ENCODE measurements at regions not wholly inside any gene's neighbourhood (a gene's known extent, or its start where the extent isn't known, plus 50 kb on each side); places are given as distances from the start of the nearest gene placed in this dataset.

- peak; percentile 91 for TF ChIP-seq SP7 (tag by site-specific recombination; IDR thresholded peaks at IDR 0.05)
- TF ChIP-seq ZNF169 (tag by site-specific recombination; IDR thresholded peaks at IDR 0.05) = no peak
- no peak for TF ChIP-seq ZFP69B (tag by site-specific recombination; IDR thresholded peaks at IDR 0.05)
- TF ChIP-seq, protein P1, sequence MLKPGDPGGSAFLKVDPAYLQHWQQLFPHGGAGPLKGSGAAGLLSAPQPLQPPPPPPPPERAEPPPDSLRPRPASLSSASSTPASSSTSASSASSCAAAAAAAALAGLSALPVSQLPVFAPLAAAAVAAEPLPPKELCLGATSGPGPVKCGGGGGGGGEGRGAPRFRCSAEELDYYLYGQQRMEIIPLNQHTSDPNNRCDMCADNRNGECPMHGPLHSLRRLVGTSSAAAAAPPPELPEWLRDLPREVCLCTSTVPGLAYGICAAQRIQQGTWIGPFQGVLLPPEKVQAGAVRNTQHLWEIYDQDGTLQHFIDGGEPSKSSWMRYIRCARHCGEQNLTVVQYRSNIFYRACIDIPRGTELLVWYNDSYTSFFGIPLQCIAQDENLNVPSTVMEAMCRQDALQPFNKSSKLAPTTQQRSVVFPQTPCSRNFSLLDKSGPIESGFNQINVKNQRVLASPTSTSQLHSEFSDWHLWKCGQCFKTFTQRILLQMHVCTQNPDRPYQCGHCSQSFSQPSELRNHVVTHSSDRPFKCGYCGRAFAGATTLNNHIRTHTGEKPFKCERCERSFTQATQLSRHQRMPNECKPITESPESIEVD (tag by site-specific recombination; IDR thresholded peaks at IDR 0.05) = peak; percentile 60
- no peak for TF ChIP-seq SALL2 (tag by site-specific recombination; IDR thresholded peaks at IDR 0.05; ENCODE audit: borderline replicate concordance)
- TF ChIP-seq IKZF3 (tag by site-specific recombination; IDR thresholded peaks at IDR 0.05) = no peak
- no peak for TF ChIP-seq HOXC10 (CRISPR knock-in tag; IDR thresholded peaks at IDR 0.05)
- Histone ChIP-seq H3K27ac (ENCODE audit: extremely low read depth, low read depth, low read length) (no peak overlapping the region), H3K36me3 (ENCODE audit: control insufficient read depth in 2 of 2, insufficient read depth in 1 of 2, low read length in 2 of 2) (no peaks in the 10 kb centered on the region), H3K4me3 (ENCODE audit: low read depth, low read length) (no peak overlapping the region), H3K9me3 (ENCODE audit: control insufficient read depth, insufficient read depth, low read depth, low read length) (no peaks in the 10 kb centered on the region), H3K4me1 (ENCODE audit: control insufficient read depth, insufficient read depth, low read length) (no peaks in the 10 kb centered on the region)
- ChIA-PET CTCF (no interaction called here), POLR2A (no interaction called here)
These were observed 406.8 kb downstream of the KLF5 start for GRCh38 chr13:73465617-73465971.

GRCh38 chr13:73464758-73465616 lies 406.2 kb downstream of the KLF5 start:
- POLR2A ChIA-PET = no interaction called here
- Histone ChIP-seq H3K9me3 (ENCODE audit: control insufficient read depth, insufficient read depth, low read depth, low read length) (no peaks in the 10 kb centered on the region), H3K27ac (ENCODE audit: extremely low read depth, low read depth, low read length) (no peak overlapping the region), H3K36me3 (ENCODE audit: control insufficient read depth in 2 of 2, insufficient read depth in 1 of 2, low read length in 2 of 2) (no peaks in the 10 kb centered on the region), H3K4me3 (ENCODE audit: low read depth, low read length) (no peak overlapping the region), H3K4me1 (ENCODE audit: control insufficient read depth, insufficient read depth, low read length) (no peaks in the 10 kb centered on the region)
- CTCF ChIA-PET = no interaction called here
- TF ChIP-seq ZNF112 (tag by site-specific recombination; IDR thresholded peaks at IDR 0.05) (no peak), ZSCAN18 (tag by site-specific recombination; IDR thresholded peaks at IDR 0.05) (no peak), ZNF677 (tag by site-specific recombination; IDR thresholded peaks at IDR 0.05) (no peak), ZSCAN30 (tag by site-specific recombination; IDR thresholded peaks at IDR 0.05) (no peak)

DNA sequence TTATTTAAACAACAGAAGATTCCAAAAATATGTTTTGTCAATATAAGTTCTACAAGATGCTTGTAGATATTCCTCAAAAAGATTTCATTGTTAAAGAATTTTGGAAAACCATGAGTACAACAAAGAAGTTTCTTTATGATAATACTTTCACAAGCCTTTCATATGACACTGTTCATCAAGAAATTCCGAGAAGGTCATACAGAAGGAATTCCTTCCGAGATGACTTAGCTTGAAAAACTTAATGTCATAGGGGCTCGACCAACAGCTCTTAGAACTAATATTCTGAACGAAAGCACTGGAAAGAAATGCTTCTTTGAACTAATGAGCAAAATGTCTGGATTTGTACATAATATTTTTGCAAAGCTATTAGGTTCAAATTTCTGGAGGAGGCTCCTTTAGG lies 403.4 kb downstream of the KLF5 start:
- CTCF ChIA-PET = no interaction called here
- Histone ChIP-seq H3K36me3 (ENCODE audit: control insufficient read depth in 2 of 2, insufficient read depth in 1 of 2, low read length in 2 of 2) (no peaks in the 10 kb centered on the region), H3K4me3 (ENCODE audit: low read depth, low read length) (no peak overlapping the region), H3K4me1 (ENCODE audit: control insufficient read depth, insufficient read depth, low read length) (no peaks in the 10 kb centered on the region), H3K27ac (ENCODE audit: extremely low read depth, low read depth, low read length) (no peak overlapping the region), H3K9me3 (ENCODE audit: control insufficient read depth, insufficient read depth, low read depth, low read length) (no peaks in the 10 kb centered on the region)
- POLR2A ChIA-PET = no interaction called here
- TF ChIP-seq ZBTB8A (tag by site-specific recombination; IDR thresholded peaks at IDR 0.05) (no peak), ZNF133 (tag by site-specific recombination; IDR thresholded peaks at IDR 0.05) (no peak), ZNF560 (tag by site-specific recombination; IDR thresholded peaks at IDR 0.05; ENCODE audit: borderline replicate concordance) (no peak), ZSCAN23 (tag by site-specific recombination; IDR thresholded peaks at IDR 0.05) (no peak), ZNF521 (tag by site-specific recombination; IDR thresholded peaks at IDR 0.05) (no peak), OVOL3 (tag by site-specific recombination; IDR thresholded peaks at IDR 0.05) (no peak)
- TF ChIP-seq, protein P2, sequence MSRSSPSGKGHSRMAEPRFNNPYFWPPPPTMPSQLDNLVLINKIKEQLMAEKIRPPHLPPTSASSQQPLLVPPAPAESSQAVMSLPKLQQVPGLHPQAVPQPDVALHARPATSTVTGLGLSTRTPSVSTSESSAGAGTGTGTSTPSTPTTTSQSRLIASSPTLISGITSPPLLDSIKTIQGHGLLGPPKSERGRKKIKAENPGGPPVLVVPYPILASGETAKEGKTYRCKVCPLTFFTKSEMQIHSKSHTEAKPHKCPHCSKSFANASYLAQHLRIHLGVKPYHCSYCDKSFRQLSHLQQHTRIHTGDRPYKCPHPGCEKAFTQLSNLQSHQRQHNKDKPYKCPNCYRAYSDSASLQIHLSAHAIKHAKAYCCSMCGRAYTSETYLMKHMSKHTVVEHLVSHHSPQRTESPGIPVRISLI (tag by site-specific recombination; IDR thresholded peaks at IDR 0.05) = no peak
- TF ChIP-seq, protein P3, sequence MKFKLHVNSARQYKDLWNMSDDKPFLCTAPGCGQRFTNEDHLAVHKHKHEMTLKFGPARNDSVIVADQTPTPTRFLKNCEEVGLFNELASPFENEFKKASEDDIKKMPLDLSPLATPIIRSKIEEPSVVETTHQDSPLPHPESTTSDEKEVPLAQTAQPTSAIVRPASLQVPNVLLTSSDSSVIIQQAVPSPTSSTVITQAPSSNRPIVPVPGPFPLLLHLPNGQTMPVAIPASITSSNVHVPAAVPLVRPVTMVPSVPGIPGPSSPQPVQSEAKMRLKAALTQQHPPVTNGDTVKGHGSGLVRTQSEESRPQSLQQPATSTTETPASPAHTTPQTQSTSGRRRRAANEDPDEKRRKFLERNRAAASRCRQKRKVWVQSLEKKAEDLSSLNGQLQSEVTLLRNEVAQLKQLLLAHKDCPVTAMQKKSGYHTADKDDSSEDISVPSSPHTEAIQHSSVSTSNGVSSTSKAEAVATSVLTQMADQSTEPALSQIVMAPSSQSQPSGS (tag by site-specific recombination; IDR thresholded peaks at IDR 0.05; ENCODE audit: low read depth) = no peak
- TF ChIP-seq, protein P4, sequence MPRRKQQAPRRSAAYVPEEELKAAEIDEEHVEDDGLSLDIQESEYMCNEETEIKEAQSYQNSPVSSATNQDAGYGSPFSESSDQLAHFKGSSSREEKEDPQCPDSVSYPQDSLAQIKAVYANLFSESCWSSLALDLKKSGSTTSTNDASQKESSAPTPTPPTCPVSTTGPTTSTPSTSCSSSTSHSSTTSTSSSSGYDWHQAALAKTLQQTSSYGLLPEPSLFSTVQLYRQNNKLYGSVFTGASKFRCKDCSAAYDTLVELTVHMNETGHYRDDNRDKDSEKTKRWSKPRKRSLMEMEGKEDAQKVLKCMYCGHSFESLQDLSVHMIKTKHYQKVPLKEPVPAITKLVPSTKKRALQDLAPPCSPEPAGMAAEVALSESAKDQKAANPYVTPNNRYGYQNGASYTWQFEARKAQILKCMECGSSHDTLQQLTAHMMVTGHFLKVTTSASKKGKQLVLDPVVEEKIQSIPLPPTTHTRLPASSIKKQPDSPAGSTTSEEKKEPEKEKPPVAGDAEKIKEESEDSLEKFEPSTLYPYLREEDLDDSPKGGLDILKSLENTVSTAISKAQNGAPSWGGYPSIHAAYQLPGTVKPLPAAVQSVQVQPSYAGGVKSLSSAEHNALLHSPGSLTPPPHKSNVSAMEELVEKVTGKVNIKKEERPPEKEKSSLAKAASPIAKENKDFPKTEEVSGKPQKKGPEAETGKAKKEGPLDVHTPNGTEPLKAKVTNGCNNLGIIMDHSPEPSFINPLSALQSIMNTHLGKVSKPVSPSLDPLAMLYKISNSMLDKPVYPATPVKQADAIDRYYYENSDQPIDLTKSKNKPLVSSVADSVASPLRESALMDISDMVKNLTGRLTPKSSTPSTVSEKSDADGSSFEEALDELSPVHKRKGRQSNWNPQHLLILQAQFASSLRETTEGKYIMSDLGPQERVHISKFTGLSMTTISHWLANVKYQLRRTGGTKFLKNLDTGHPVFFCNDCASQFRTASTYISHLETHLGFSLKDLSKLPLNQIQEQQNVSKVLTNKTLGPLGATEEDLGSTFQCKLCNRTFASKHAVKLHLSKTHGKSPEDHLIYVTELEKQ (tag by site-specific recombination; IDR thresholded peaks at IDR 0.05; ENCODE audit: borderline replicate concordance) = no peak
- TF ChIP-seq, protein P5, sequence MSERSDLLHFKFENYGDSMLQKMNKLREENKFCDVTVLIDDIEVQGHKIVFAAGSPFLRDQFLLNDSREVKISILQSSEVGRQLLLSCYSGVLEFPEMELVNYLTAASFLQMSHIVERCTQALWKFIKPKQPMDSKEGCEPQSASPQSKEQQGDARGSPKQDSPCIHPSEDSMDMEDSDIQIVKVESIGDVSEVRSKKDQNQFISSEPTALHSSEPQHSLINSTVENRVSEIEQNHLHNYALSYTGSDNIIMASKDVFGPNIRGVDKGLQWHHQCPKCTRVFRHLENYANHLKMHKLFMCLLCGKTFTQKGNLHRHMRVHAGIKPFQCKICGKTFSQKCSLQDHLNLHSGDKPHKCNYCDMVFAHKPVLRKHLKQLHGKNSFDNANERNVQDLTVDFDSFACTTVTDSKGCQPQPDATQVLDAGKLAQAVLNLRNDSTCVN (tag by site-specific recombination; optimal IDR thresholded peaks at IDR 0.05) = no peak

Measured in HEK293 (cell line).